ENCODE measurements at regions not wholly inside any gene's neighbourhood (a gene's known extent, or its start where the extent isn't known, plus 50 kb on each side); places are given as distances from the start of the nearest gene placed in this dataset.

- Histone ChIP-seq H3K27ac (no peak overlapping the region), H3K4me3 (no peak overlapping the region)
- TF ChIP-seq CTCF (IDR thresholded peaks at IDR 0.05) = no peak
- no peak for DNase-seq (ENCODE audit: low spot score)
Observed at GRCh38 chr3:22216601-22217000, 465.6 kb upstream of the ZNF385D start.

DNA sequence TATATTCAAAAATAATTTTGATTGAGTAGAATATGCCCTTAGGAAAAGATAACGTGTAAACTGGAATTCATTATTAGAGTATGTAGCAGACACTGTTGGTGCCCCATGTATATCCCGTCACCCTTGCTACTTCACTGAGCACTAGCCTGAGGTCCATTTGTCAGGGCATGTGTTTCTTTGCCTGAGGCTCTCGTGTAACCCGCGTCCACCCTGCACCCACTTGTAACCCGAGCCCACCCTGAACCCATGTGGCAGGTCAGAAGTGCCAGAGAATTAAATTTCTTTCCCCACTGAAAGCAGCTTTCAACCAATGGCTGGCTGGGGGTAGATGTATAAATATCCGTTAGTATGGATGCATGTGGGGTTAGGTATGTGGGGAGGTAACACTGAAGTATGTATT lies 474.2 kb upstream of the ZNF385D start:
- DNase-seq (ENCODE audit: low spot score) = no peak
- H3K4me3 ChIP-seq = no peak overlapping the region
- H3K27ac ChIP-seq = no peak overlapping the region
- no peak for TF ChIP-seq CTCF (IDR thresholded peaks at IDR 0.05)

DNA sequence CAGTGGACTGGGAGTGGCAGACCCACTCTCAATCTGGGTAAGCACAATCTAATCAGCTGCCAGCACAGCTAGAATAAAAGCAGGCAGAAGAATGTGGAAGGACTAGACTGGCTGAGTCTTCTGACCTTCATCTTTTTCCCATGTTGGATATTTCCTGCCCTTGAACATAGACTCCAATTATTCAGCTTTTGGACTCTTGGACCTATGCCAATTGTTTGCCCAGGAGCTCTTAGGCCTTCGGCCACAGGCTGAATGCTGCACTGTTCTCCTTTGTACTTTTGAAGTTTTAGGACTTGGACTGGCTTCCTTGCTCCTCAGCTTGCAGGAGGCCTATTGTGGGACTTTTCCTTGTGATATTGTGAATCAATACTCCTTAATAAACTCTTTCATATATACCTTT lies 477.7 kb upstream of the ZNF385D start:
- no peak for TF ChIP-seq CTCF (IDR thresholded peaks at IDR 0.05)
- Histone ChIP-seq H3K27ac (no peak overlapping the region), H3K4me3 (no peak overlapping the region)
- DNase-seq (ENCODE audit: low spot score) = no peak

DNA sequence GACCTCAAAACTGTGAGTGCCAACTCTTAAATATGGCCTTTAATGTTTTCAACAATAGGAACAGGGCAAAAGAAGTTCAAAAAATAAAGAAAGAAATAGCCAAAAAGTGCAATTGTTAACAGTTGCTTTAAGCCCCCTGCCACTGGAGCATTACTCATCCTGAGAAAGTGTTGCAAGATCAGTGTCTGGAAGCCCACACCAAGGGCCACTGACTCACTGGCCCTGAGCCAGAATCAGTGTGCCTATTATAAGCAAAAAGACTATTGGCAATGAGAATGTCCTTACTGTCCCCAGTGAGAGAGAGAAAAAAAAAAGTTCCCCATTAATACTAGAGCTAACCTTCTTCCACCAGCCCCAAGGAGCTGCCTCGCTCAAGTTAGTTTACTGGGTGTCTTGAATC lies 480.1 kb upstream of the ZNF385D start:
- H3K4me3 ChIP-seq = no peak overlapping the region
- no peak for DNase-seq (ENCODE audit: low spot score)
- no peak overlapping the region for H3K27ac ChIP-seq
- TF ChIP-seq CTCF (IDR thresholded peaks at IDR 0.05) = no peak

- H3K27ac ChIP-seq = no peak overlapping the region
- DNase-seq (ENCODE audit: low spot score) = no peak
- TF ChIP-seq CTCF (IDR thresholded peaks at IDR 0.05) = no peak
- no peak overlapping the region for H3K4me3 ChIP-seq
Observed at GRCh38 chr3:22236490-22237270, 485.7 kb upstream of the ZNF385D start.

DNA sequence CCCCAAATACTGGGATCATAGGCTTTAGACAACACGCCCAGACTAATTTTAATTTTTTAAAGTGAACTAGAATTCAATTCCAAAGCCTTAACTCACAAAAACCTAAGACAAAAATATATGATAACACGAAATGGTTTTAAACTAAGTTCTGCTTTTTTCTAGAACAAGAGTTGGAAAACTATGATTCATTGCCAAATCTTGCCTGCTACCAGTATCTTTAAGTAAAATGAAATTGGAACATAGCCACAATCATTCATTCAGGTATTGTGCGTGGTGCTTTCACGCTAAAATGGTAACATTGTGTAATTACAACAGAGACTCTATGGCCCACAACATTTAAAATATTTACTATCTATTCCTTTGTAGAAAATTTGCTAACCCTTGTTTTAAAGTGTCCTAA lies 488.0 kb upstream of the ZNF385D start:
- no peak for DNase-seq (ENCODE audit: low spot score)
- no peak overlapping the region for H3K4me3 ChIP-seq
- H3K27ac ChIP-seq = no peak overlapping the region
- no peak for TF ChIP-seq CTCF (IDR thresholded peaks at IDR 0.05)

DNA sequence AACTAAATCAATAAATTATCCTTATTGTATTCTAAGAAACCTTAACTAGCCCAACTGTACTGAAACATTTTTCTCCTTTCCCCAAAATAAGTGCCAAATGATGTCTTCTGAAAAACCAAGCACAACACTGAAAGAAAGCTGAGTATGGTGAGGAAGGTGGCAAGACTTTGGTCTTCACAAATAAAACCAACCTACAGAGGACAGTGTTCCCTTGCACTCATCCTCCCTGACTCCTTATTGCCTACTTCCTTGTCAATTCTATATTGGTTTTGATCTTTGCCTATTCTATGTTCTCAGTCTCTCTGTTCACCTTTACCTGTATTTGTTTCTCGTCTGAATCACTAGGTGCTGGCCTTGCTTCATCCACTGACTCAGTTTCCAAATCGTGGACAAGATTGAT lies 490.1 kb upstream of the ZNF385D start:
- no peak overlapping the region for H3K4me3 ChIP-seq
- no peak overlapping the region for H3K27ac ChIP-seq
- no peak for TF ChIP-seq CTCF (IDR thresholded peaks at IDR 0.05)

More for the DNA sequence above, 490.1 kb upstream of the ZNF385D start:
- DNase-seq (ENCODE audit: low spot score) = no peak
